ENCODE measurements at regions not wholly inside any gene's neighbourhood (a gene's known extent, or its start where the extent isn't known, plus 50 kb on each side); places are given as distances from the start of the nearest gene placed in this dataset.

- H3K9me3 Mint-ChIP-seq, result peaks cover 3% of the 10 kb centered on the region
- DNase-seq (ENCODE audit: low read depth, low spot score), result no peak
- peaks cover 15% of the 10 kb centered on the region for H3K4me1 Mint-ChIP-seq
- no peak overlapping the region for H3K27ac Mint-ChIP-seq (ENCODE audit: unreplicated experiment)
- no peak overlapping the region for H3K4me3 Mint-ChIP-seq
- H3K36me3 Mint-ChIP-seq (ENCODE audit: low read depth), result no peaks in the 10 kb centered on the region
- TF ChIP-seq CTCF (conservative IDR thresholded peaks at IDR 0.05), result no peak
- no peaks in the 10 kb centered on the region for H3K27me3 Mint-ChIP-seq (ENCODE audit: low read depth)
Observed at GRCh38 chr5:116935561-116936162, 361.0 kb upstream of the SEMA6A start.

- no peaks in the 10 kb centered on the region for H3K27me3 Mint-ChIP-seq (ENCODE audit: low read depth)
Observed at GRCh38 chr5:116930616-116931015, 356.0 kb upstream of the SEMA6A start.

GRCh38 chr5:116923344-116923743 lies 348.7 kb upstream of the SEMA6A start:
- no peak overlapping the region for H3K4me3 Mint-ChIP-seq
- no peak overlapping the region for H3K27ac Mint-ChIP-seq (ENCODE audit: unreplicated experiment)
- TF ChIP-seq CTCF (conservative IDR thresholded peaks at IDR 0.05), result no peak
- peaks cover 5% of the 10 kb centered on the region for H3K4me1 Mint-ChIP-seq
- no peaks in the 10 kb centered on the region for H3K36me3 Mint-ChIP-seq (ENCODE audit: low read depth)
- no peaks in the 10 kb centered on the region for H3K9me3 Mint-ChIP-seq
- H3K27me3 Mint-ChIP-seq (ENCODE audit: low read depth), result no peaks in the 10 kb centered on the region
- no peak for DNase-seq (ENCODE audit: low read depth, low spot score)

More at GRCh38 chr5:116930616-116931015, 356.0 kb upstream of the SEMA6A start:
- H3K4me3 Mint-ChIP-seq, result no peak overlapping the region
- no peaks in the 10 kb centered on the region for H3K4me1 Mint-ChIP-seq
- H3K9me3 Mint-ChIP-seq, result peaks cover 3% of the 10 kb centered on the region
- no peak for TF ChIP-seq CTCF (conservative IDR thresholded peaks at IDR 0.05)
- no peak overlapping the region for H3K27ac Mint-ChIP-seq (ENCODE audit: unreplicated experiment)
- no peak for DNase-seq (ENCODE audit: low read depth, low spot score)
- H3K36me3 Mint-ChIP-seq (ENCODE audit: low read depth), result no peaks in the 10 kb centered on the region

GRCh38 chr5:116922532-116922931 lies 347.9 kb upstream of the SEMA6A start:
- peaks cover 4% of the 10 kb centered on the region for H3K9me3 Mint-ChIP-seq
- no peak overlapping the region for H3K27ac Mint-ChIP-seq (ENCODE audit: unreplicated experiment)
- H3K4me3 Mint-ChIP-seq, result no peak overlapping the region
- no peaks in the 10 kb centered on the region for H3K36me3 Mint-ChIP-seq (ENCODE audit: low read depth)
- DNase-seq (ENCODE audit: low read depth, low spot score), result no peak
- peaks cover 5% of the 10 kb centered on the region for H3K4me1 Mint-ChIP-seq
- no peak for TF ChIP-seq CTCF (conservative IDR thresholded peaks at IDR 0.05)
- no peaks in the 10 kb centered on the region for H3K27me3 Mint-ChIP-seq (ENCODE audit: low read depth)

GRCh38 chr5:116914869-116915504 lies 340.4 kb upstream of the SEMA6A start:
- no peak for TF ChIP-seq CTCF (conservative IDR thresholded peaks at IDR 0.05)
- no peak overlapping the region for H3K27ac Mint-ChIP-seq (ENCODE audit: unreplicated experiment)
- no peaks in the 10 kb centered on the region for H3K4me1 Mint-ChIP-seq
- no peaks in the 10 kb centered on the region for H3K36me3 Mint-ChIP-seq (ENCODE audit: low read depth)
- peaks cover 8% of the 10 kb centered on the region for H3K9me3 Mint-ChIP-seq
- no peaks in the 10 kb centered on the region for H3K27me3 Mint-ChIP-seq (ENCODE audit: low read depth)
- no peak for DNase-seq (ENCODE audit: low read depth, low spot score)
- H3K4me3 Mint-ChIP-seq, result no peak overlapping the region

Measured in neural crest cell (in vitro differentiated cells).